OCI-LY1 (cell line): ENCODE measurements at regions not wholly inside any gene's neighbourhood (a gene's known extent, or its start where the extent isn't known, plus 50 kb on each side); places are given as distances from the start of the nearest gene placed in this dataset.

Experiments
- EZH2 ChIP-seq: fragments of 200-600 bp; sonication (generic), shearing (Covaris generic); IDR thresholded peaks from 2 replicates; pipeline ENCODE4 v1.8.0; 2017; ENCODE audit warnings: borderline replicate concordance, mixed run types, mild to moderate bottlenecking, antibody characterized with exemption, low read length, moderate library complexity, mixed read lengths
- TF ChIP-seq, protein P1 (sequence below): fragments of 200-600 bp; sonication (generic), shearing (Covaris generic); IDR thresholded peaks from 2 replicates; pipeline ENCODE4 v1.5.1; 2017; ENCODE audit warnings: mild to moderate bottlenecking, antibody characterized with exemption, low read length, moderate library complexity, mixed read lengths

DNA sequence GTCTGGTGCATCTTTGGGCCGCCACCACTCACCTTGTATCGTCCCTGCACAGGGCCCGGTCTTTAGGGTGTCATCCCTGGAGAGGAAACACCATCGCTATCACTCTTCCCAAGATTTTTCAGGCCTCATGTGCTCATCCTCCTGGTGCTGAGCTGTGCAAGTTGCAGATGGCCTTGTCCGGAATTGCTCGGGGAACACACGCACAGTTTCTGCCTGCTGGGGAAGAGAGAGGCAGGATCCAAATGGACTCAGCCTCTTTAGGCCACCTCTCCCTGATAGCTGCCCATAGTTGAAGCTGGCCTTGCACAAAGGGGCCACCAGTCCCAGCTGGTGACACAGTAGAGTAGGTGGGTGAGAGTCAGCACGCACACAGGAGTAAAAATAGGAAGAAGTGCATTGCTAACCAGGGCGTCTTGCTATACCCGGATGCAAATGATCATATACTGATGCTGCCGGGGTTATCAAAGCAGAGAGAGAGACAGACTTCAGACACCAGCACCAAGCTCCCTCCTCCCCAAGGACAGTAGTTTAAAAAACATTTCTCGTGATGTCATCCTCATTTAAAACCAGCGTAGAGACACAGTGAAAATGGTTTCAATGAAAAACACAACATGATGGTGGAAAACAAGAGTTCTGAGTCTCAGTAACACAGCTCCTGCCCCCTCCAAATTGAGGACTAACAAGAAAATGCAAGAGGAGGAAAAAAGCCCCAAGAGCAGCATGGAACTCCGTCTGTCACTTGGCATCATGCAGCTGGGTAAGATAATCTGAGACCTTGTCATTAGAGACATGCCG, 147.5 kb upstream of the NCK2 start:
- TF ChIP-seq EZH2: no peak
- TF ChIP-seq, protein P1, sequence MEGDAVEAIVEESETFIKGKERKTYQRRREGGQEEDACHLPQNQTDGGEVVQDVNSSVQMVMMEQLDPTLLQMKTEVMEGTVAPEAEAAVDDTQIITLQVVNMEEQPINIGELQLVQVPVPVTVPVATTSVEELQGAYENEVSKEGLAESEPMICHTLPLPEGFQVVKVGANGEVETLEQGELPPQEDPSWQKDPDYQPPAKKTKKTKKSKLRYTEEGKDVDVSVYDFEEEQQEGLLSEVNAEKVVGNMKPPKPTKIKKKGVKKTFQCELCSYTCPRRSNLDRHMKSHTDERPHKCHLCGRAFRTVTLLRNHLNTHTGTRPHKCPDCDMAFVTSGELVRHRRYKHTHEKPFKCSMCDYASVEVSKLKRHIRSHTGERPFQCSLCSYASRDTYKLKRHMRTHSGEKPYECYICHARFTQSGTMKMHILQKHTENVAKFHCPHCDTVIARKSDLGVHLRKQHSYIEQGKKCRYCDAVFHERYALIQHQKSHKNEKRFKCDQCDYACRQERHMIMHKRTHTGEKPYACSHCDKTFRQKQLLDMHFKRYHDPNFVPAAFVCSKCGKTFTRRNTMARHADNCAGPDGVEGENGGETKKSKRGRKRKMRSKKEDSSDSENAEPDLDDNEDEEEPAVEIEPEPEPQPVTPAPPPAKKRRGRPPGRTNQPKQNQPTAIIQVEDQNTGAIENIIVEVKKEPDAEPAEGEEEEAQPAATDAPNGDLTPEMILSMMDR: no peak
